ENCODE measurements at regions not wholly inside any gene's neighbourhood (a gene's known extent, or its start where the extent isn't known, plus 50 kb on each side); places are given as distances from the start of the nearest gene placed in this dataset.
"Not testable (repeated sequence)": the region's sequence is repeated elsewhere in the genome, so short reads cannot be mapped to it uniquely, and the experiment has no call there.

DNA sequence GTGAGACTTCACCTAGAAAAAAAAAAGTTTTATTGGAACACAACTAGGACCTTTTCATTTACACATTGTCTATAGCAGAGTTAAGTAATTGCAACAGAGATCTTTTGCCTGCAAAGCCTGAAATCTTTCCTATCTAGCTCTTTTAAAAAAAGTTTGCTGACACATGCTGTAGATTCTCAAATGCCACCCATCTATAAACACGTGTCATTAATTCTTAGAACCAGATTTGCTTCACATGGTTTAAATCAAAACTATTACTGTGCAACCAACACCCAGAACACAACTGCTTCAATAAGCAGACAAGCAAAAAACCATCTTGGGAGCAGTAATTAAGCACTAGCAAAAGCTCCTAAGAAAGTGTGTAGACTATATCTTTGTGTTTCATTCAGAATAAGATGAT lies 55.0 kb downstream of the OXSM start:
- TF ChIP-seq, protein P1, sequence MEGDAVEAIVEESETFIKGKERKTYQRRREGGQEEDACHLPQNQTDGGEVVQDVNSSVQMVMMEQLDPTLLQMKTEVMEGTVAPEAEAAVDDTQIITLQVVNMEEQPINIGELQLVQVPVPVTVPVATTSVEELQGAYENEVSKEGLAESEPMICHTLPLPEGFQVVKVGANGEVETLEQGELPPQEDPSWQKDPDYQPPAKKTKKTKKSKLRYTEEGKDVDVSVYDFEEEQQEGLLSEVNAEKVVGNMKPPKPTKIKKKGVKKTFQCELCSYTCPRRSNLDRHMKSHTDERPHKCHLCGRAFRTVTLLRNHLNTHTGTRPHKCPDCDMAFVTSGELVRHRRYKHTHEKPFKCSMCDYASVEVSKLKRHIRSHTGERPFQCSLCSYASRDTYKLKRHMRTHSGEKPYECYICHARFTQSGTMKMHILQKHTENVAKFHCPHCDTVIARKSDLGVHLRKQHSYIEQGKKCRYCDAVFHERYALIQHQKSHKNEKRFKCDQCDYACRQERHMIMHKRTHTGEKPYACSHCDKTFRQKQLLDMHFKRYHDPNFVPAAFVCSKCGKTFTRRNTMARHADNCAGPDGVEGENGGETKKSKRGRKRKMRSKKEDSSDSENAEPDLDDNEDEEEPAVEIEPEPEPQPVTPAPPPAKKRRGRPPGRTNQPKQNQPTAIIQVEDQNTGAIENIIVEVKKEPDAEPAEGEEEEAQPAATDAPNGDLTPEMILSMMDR (conservative IDR thresholded peaks at IDR 0.05; ENCODE audit: low read depth, low read length): no peak
- H3K4me3 ChIP-seq (ENCODE audit: low read length): no peak overlapping the region
- no peak for DNase-seq (ENCODE audit: low read depth)

DNA sequence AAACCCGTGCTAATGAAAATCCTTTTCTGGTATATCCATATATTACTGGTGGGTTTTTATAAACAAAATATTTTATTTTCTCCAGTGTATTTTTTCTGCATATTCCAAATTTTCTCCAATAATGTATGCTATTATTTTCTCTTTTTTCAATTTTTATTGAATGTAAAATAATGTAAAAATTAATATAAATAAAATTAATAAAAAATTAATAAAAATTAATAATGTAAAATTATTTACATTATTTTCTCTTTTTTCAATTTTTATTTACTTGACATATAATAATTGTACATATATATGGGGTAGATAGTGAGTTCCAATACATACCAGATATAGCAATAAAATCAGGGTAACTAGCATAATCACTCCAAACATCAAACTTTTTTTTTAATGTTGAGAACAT lies 56.4 kb downstream of the OXSM start:
- H3K4me3 ChIP-seq (ENCODE audit: low read length): no peak overlapping the region
- TF ChIP-seq, protein P1 (conservative IDR thresholded peaks at IDR 0.05; ENCODE audit: low read depth, low read length): no peak
- DNase-seq (ENCODE audit: low read depth): no peak

DNA sequence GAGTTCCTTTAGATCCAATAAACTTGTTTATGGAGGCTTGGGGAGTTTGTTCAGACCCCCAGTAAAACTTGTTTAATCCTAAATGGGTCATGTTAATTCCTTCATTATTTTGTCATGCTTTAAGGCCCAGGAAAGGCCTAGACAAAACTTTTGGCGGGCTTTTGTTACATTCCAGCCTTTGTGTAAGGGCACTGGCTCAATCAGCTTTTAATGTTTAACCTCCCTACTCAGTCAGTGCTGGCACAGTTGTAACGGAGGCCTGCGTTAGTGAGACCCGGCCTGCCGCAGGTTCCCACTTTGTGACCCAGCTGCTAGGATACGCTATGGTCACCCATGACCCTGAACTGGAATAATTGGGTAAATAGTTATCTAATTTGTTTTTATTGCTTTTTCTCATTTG lies 59.2 kb downstream of the OXSM start:
- TF ChIP-seq, protein P1 (conservative IDR thresholded peaks at IDR 0.05; ENCODE audit: low read depth, low read length): no peak
- H3K4me3 ChIP-seq (ENCODE audit: low read length): no peak overlapping the region
- DNase-seq (ENCODE audit: low read depth): no peak

DNA sequence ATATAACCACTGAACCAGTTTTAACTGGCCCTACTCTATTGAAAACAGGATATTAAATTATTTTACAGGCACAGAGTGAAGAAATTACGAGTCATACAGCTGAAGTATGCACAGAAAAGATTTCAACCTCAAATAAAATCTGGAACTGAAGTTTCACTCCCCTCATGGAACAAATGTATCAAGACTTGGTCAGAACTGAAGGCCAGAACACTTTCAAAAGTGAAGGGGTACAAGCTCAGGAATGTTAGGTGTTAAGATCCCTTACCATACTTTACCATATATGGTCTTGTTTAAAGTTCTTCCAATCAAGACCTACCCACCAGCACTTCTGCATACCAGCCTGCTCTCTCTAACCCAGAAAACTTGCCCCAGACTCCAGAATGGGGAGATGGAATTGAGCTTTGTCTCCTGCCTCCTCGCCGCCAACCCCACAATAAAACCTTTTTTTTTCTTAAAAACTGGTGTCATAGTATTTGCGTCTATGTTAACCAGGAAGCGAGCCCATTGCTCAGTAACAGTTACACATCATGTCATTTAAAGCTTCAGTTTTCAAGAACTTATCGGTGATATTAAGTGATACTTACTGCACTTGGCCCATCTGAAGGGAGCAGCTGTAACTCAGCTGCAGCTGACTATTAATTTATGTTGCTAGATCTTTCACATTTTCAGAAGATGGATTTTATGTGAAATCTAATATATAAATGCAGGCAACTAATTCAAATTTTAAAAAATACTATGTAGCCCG lies 59.9 kb downstream of the OXSM start:
- TF ChIP-seq, protein P1 (conservative IDR thresholded peaks at IDR 0.05; ENCODE audit: low read depth, low read length): no peak
- DNase-seq (ENCODE audit: low read depth): no peak

DNA sequence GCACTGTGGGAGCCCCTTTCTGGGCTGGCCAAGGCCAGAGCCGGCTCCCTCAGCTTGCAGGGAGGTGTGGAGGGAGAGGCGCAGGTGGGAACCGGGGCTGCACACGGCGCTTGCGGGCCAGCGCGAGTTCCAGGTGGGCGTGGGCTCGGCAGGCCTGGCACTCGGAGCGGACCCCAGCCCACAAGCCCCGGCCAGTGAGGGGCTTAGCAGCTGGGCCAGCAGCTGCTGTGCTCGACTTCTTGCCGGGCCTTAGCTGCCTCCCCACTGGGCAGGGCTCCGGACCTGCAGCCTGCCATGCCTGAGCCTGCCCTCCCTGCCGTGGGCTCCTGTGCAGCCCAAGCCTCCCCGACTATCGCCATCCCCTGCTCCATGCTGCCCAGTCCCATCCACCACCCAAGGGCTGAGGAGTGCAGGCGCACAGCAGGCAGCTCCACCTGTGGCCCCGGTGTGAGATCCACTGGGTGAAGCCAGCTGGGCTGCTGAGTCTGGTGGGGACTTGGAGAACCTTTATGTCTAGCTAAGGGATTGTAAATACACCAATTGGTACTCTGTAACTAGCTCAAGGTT lies 61.9 kb downstream of the OXSM start:
- DNase-seq (ENCODE audit: low read depth); H3K4me3 ChIP-seq (ENCODE audit: low read length): not testable (repeated sequence)

More for the DNA sequence above, 59.9 kb downstream of the OXSM start:
- no peak overlapping the region for H3K4me3 ChIP-seq (ENCODE audit: low read length)

DNA sequence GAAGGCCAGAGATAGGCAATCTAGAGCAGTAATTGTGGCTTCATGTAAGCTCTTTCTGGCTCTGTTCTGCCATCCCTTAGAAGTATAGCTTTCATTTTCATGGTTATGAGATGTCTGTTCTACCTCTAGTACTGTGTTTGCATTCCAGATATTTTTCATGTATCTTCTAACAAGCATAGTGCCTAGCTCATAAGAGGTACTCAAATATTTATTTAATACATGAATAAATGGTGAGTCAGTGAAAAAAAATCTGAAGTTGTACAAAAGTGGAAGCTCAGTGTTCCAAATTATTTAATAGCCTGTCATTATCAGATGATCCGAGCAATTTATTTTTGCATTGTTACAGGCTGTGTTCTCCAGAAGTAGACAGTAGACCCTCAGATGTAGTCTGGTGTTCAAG lies 64.3 kb downstream of the OXSM start:
- no peak overlapping the region for H3K4me3 ChIP-seq (ENCODE audit: low read length)
- TF ChIP-seq, protein P1 (conservative IDR thresholded peaks at IDR 0.05; ENCODE audit: low read depth, low read length): no peak
- peak; percentile 30 for DNase-seq (ENCODE audit: low read depth)

DNA sequence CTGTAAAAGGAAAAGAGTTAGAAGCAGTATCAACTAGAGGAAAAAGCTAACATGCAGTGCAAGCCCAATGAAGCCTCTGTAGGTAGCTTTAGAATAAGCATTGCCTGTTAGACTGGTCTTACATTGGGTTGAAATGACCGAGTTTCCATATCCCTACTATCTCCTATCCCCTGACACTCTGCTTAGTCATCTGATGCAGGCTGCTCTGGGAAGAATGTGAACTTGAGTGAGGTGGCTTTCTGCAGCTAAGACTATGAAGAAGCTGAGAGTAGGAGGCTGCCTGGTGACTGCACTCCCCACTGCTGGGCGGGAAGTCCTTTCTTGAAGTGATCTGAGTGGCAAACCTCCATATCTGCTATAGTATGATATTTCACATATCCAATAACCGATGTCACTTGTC lies 64.7 kb downstream of the OXSM start:
- DNase-seq (ENCODE audit: low read depth): peak; percentile 28
- TF ChIP-seq, protein P1 (conservative IDR thresholded peaks at IDR 0.05; ENCODE audit: low read depth, low read length): no peak
- H3K4me3 ChIP-seq (ENCODE audit: low read length): no peak overlapping the region

Data from retinal pigment epithelial cell (primary cell).